Loucy (cell line): ENCODE measurements at regions not wholly inside any gene's neighbourhood (a gene's known extent, or its start where the extent isn't known, plus 50 kb on each side); places are given as distances from the start of the nearest gene placed in this dataset.

Experiments
- H2AFZ ChIP-seq: fragments of 200-600 bp; sonication (generic); 2 replicates; pipeline ENCODE4 v1.6.0; 2016; ENCODE audit warnings: antibody characterized with exemption, mild to moderate bottlenecking, low read length, moderate library complexity
- H3F3A ChIP-seq: fragments of 200-600 bp; 2 replicates; pipeline ENCODE4 v1.6.0; 2016; ENCODE audit warnings: antibody characterized with exemption, low read depth, mild to moderate bottlenecking
- H3K27me3 ChIP-seq: fragments of 200-600 bp; sonication (generic); 2 replicates; pipeline ENCODE4 v1.6.1; 2014; ENCODE audit warnings: low read length, mild to moderate bottlenecking; ENCODE audit not compliant: insufficient read depth, poor library complexity, severe bottlenecking
- H3K36me3 ChIP-seq: fragments of 200-600 bp; sonication (generic); 2 replicates; pipeline ENCODE4 v1.6.1; 2016; ENCODE audit warnings: low read length; ENCODE audit not compliant: insufficient read depth
- H3K4me1 ChIP-seq: fragments of 200-600 bp; sonication (generic); 2 replicates; pipeline ENCODE4 v1.5.1; 2014; ENCODE audit warnings: low read length, mild to moderate bottlenecking; ENCODE audit not compliant: insufficient read depth, poor library complexity, severe bottlenecking
- H3K4me2 ChIP-seq: fragments of 200-600 bp; sonication (generic); 2 replicates; pipeline ENCODE4 v1.6.0; 2014; ENCODE audit warnings: antibody characterized with exemption, low read length, low read depth, mild to moderate bottlenecking; ENCODE audit not compliant: poor library complexity, severe bottlenecking
- H3K4me3 ChIP-seq: fragments of 200-600 bp; sonication (generic); 2 replicates; pipeline ENCODE4 v1.5.1; 2014; ENCODE audit warnings: low read length, mild to moderate bottlenecking, mixed read lengths; ENCODE audit not compliant: poor library complexity, severe bottlenecking
- H3K79me2 ChIP-seq: fragments of 200-600 bp; sonication (generic); 2 replicates; pipeline ENCODE4 v1.6.1; 2014; ENCODE audit warnings: low read length; ENCODE audit not compliant: insufficient read depth
- H3K9ac ChIP-seq: fragments of 200-600 bp; sonication (generic); 2 replicates; pipeline ENCODE4 v1.6.0; 2014; ENCODE audit warnings: mild to moderate bottlenecking, low read depth, low read length, moderate library complexity; ENCODE audit not compliant: poor library complexity, severe bottlenecking
- H3K9me2 ChIP-seq: fragments of 200-600 bp; sonication (generic); replicated peaks from 2 replicates; pipeline ENCODE4 v1.6.1; 2016; ENCODE audit warnings: low read depth, low read length, mixed read lengths
- H3K9me3 ChIP-seq: fragments of 200-600 bp; sonication (generic); 2 replicates; pipeline ENCODE4 v1.6.1; 2014; ENCODE audit warnings: mild to moderate bottlenecking, antibody characterized with exemption, low read length, low read depth; ENCODE audit not compliant: insufficient read depth
- H4K20me1 ChIP-seq: fragments of 200-600 bp; sonication (generic); 2 replicates; pipeline ENCODE4 v1.6.0; 2014; ENCODE audit warnings: antibody characterized with exemption, low read length, mild to moderate bottlenecking; ENCODE audit not compliant: insufficient read depth, poor library complexity, severe bottlenecking
- CTCF ChIP-seq: fragments of 200-600 bp; sonication (generic); conservative IDR thresholded peaks from 2 replicates; pipeline ENCODE4 v1.5.1; 2014; ENCODE audit warnings: mild to moderate bottlenecking, antibody characterized with exemption, low read length
- EZH2phosphoT487 ChIP-seq: fragments of 200-600 bp; IDR thresholded peaks from 2 replicates; pipeline ENCODE4 v1.6.1; 2018; ENCODE audit warnings: antibody characterized with exemption, mild to moderate bottlenecking, moderate library complexity, borderline replicate concordance

- 0 out of 2 replicates have a peak, but pooled peaks cover 2% of the 10 kb centered on the region for H3K9me3 ChIP-seq
- no peaks in the 10 kb centered on the region for H3K4me1 ChIP-seq
- TF ChIP-seq CTCF (no peak), EZH2phosphoT487 (no peak)
- H3K9me2 ChIP-seq, result no peaks in the 10 kb centered on the region
- no peaks in the 10 kb centered on the region for H3F3A ChIP-seq
- no peaks in the 10 kb centered on the region for H3K36me3 ChIP-seq
- no peaks in the 10 kb centered on the region for H3K27me3 ChIP-seq
- no peak overlapping the region for H3K4me2 ChIP-seq
- no peaks in the 10 kb centered on the region for H4K20me1 ChIP-seq
- H3K4me3 ChIP-seq, result no peak overlapping the region
- H3K9ac ChIP-seq, result no peak overlapping the region
- H2AFZ ChIP-seq, result no peak overlapping the region
- H3K79me2 ChIP-seq, result no peaks in the 10 kb centered on the region
Observed at GRCh38 chr13:75024602-75025001, 457.4 kb downstream of the TBC1D4 start.

- Histone ChIP-seq H4K20me1 (no peaks in the 10 kb centered on the region), H3K9me2 (no peaks in the 10 kb centered on the region), H3K4me2 (no peak overlapping the region), H2AFZ (no peak overlapping the region), H3K4me3 (no peak overlapping the region), H3K27me3 (no peaks in the 10 kb centered on the region), H3K4me1 (no peaks in the 10 kb centered on the region), H3K36me3 (no peaks in the 10 kb centered on the region), H3K9me3 (0 out of 2 replicates have a peak, but pooled peaks cover 2% of the 10 kb centered on the region), H3K9ac (no peak overlapping the region), H3K79me2 (no peaks in the 10 kb centered on the region), H3F3A (no peaks in the 10 kb centered on the region)
- TF ChIP-seq EZH2phosphoT487, result no peak
- TF ChIP-seq CTCF, result no peak
Observed at GRCh38 chr13:75023609-75024008, 458.4 kb downstream of the TBC1D4 start.

- Histone ChIP-seq H3K36me3 (no peaks in the 10 kb centered on the region), H3K9ac (no peak overlapping the region), H4K20me1 (no peaks in the 10 kb centered on the region), H3K79me2 (no peaks in the 10 kb centered on the region), H3F3A (no peaks in the 10 kb centered on the region), H3K9me2 (no peaks in the 10 kb centered on the region), H3K9me3 (0 out of 2 replicates have a peak, but pooled peaks cover 2% of the 10 kb centered on the region), H3K4me3 (no peak overlapping the region), H3K4me2 (no peak overlapping the region), H3K27me3 (no peaks in the 10 kb centered on the region), H3K4me1 (no peaks in the 10 kb centered on the region), H2AFZ (no peak overlapping the region)
- TF ChIP-seq EZH2phosphoT487 (no peak), CTCF (no peak)
Observed at GRCh38 chr13:75021151-75021550, 460.8 kb downstream of the TBC1D4 start.
